ENCODE measurements at regions not wholly inside any gene's neighbourhood (a gene's known extent, or its start where the extent isn't known, plus 50 kb on each side); places are given as distances from the start of the nearest gene placed in this dataset.

DNA sequence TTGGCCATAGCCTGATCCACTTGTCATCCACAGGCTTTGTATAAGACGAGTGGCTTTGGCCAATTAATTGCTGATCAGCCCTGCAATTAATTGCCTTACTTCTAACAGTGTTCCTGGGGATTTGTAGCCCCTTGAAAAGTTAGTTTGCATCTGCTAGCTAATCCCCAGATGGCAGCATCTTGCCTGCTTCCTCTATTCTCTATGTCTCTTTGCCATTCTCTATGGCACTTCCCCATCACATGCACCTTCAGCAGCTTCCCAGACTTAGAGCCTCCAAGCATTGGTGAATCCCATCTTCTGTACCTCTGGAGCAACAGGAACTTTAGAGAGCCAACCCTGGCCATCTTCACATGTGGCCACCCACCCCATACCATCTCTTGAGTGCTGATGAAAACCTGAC, 197.0 kb upstream of the DMAC1 start:
- DNase-seq, result no peak
- intact Hi-C loops (cut with DNase I; ENCODE audit: low total_unique reads), result no loop called here
- Histone ChIP-seq H3K9me3 (no peaks in the 10 kb centered on the region), H3K27me3 (no peaks in the 10 kb centered on the region), H3K27ac (no peak overlapping the region), H3K4me3 (no peak overlapping the region), H3K36me3 (no peaks in the 10 kb centered on the region), H3K4me1 (no peaks in the 10 kb centered on the region)
- TF ChIP-seq, protein P1, sequence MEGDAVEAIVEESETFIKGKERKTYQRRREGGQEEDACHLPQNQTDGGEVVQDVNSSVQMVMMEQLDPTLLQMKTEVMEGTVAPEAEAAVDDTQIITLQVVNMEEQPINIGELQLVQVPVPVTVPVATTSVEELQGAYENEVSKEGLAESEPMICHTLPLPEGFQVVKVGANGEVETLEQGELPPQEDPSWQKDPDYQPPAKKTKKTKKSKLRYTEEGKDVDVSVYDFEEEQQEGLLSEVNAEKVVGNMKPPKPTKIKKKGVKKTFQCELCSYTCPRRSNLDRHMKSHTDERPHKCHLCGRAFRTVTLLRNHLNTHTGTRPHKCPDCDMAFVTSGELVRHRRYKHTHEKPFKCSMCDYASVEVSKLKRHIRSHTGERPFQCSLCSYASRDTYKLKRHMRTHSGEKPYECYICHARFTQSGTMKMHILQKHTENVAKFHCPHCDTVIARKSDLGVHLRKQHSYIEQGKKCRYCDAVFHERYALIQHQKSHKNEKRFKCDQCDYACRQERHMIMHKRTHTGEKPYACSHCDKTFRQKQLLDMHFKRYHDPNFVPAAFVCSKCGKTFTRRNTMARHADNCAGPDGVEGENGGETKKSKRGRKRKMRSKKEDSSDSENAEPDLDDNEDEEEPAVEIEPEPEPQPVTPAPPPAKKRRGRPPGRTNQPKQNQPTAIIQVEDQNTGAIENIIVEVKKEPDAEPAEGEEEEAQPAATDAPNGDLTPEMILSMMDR (IDR thresholded peaks at IDR 0.05), result no peak
- no peak for TF ChIP-seq POLR2A (IDR thresholded peaks at IDR 0.05)

DNA sequence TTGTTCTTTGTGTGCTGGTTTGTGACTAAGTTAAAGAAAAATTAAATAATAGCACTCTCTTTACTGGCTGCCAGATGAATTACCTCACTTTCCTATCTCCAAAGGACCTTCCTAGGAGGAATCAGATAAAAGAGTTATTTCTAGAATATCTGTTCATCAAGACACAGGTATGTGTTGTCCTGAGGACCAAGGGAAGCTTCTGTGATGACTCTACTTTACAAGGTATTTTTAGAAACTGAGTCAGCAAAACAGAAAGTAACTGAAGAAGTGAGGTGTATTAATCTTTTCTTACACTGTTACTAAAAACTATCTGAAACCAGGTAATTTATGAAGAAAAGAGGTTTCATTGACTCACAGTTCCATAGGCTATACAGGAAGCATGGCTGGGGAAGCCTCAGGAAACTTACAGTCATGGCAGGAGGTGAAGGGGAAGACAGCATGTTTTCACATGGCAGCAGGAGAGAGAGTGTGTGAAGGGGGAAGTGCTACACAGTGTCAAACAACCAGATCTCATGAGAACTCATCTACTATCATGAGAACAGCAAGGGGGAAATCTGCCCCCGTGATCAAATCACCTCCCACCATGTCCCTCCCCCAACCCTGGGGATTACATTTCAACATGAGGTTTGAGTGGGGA, 189.2 kb upstream of the DMAC1 start:
- H3K4me1 ChIP-seq, result no peaks in the 10 kb centered on the region
- intact Hi-C loops (cut with DNase I; ENCODE audit: low total_unique reads), result no loop called here
- no peaks in the 10 kb centered on the region for H3K36me3 ChIP-seq
- DNase-seq, result no peak
- H3K9me3 ChIP-seq, result no peaks in the 10 kb centered on the region
- H3K4me3 ChIP-seq, result no peak overlapping the region
- TF ChIP-seq POLR2A (IDR thresholded peaks at IDR 0.05), result no peak
- TF ChIP-seq, protein P1 (IDR thresholded peaks at IDR 0.05), result no peak
- no peak overlapping the region for H3K27ac ChIP-seq
- no peaks in the 10 kb centered on the region for H3K27me3 ChIP-seq

DNA sequence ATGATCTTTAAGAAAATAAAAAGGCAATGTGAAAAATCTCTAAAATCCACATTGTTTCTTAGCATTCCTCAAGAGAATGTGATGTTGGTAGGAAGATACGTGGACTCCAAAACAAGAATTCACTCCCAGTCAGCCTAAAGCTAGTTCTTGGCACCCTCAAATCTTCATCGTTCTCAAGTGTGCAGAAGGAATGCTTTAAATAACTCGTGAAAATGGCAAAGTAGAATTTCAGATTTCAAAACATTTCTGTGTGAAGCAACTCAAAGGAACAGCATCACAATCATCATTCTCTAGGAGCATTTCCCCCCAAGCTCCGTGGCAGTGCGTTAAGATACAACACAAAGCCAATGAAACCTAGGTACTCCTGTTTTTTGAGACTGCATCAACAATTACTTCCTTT, 185.1 kb upstream of the DMAC1 start:
- Histone ChIP-seq H3K4me1 (no peaks in the 10 kb centered on the region), H3K9me3 (no peaks in the 10 kb centered on the region), H3K36me3 (no peaks in the 10 kb centered on the region), H3K4me3 (no peak overlapping the region), H3K27me3 (no peaks in the 10 kb centered on the region), H3K27ac (no peak overlapping the region)
- intact Hi-C loops (cut with DNase I; ENCODE audit: low total_unique reads), result no loop called here
- DNase-seq, result no peak
- TF ChIP-seq POLR2A (IDR thresholded peaks at IDR 0.05), result no peak
- TF ChIP-seq, protein P1 (IDR thresholded peaks at IDR 0.05), result no peak

DNA sequence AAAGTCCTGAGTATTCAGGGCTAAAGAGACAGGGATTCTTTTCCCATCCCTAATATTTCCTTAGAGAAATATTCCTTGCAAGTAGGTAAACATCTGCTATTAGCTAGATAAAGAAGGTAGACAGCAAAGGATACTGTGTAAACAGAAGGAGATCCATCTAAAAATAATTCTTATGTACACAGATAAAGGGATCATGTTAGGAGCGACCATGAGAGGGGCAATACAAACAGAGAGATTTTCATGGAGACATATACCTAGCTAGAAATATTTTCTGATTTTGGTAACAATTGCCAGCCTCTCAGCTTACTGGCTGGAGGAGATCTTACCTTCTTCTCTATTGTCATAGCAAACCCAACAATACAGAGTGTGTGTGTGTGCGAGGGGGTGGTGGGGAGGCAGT, 184.6 kb upstream of the DMAC1 start:
- no peaks in the 10 kb centered on the region for H3K36me3 ChIP-seq
- H3K27ac ChIP-seq, result no peak overlapping the region
- DNase-seq, result no peak
- intact Hi-C loops (cut with DNase I; ENCODE audit: low total_unique reads), result no loop called here
- H3K4me3 ChIP-seq, result no peak overlapping the region
- no peaks in the 10 kb centered on the region for H3K27me3 ChIP-seq
- no peaks in the 10 kb centered on the region for H3K9me3 ChIP-seq
- H3K4me1 ChIP-seq, result no peaks in the 10 kb centered on the region
- TF ChIP-seq, protein P1 (IDR thresholded peaks at IDR 0.05), result no peak

DNA sequence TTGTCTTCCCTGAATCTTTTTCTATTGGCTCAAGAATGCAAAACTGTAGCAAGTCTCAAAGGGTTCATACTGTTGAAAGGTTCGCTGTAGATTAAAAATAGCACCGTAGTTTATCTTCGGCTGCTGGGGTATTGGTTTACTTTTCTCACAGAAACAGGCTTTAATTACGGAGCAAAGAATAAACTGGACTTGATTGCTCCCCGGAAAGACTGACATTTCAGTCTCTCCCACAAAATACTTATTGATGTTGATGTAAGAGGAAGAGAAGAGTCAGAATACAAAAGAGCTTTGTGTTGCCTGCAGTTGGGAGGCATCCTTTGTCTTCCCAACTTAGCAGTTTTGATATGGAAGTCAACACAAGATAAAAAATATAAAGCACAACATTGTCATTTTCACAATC, 183.9 kb upstream of the DMAC1 start:
- Histone ChIP-seq H3K4me3 (no peak overlapping the region), H3K36me3 (no peaks in the 10 kb centered on the region), H3K27me3 (no peaks in the 10 kb centered on the region), H3K27ac (no peak overlapping the region), H3K9me3 (no peaks in the 10 kb centered on the region), H3K4me1 (no peaks in the 10 kb centered on the region)
- TF ChIP-seq, protein P1 (IDR thresholded peaks at IDR 0.05), result no peak
- no peak for TF ChIP-seq POLR2A (IDR thresholded peaks at IDR 0.05)
- no peak for DNase-seq
- intact Hi-C loops (cut with DNase I; ENCODE audit: low total_unique reads), result no loop called here
